Smooth muscle cell (in vitro differentiated cells): ENCODE measurements at regions not wholly inside any gene's neighbourhood (a gene's known extent, or its start where the extent isn't known, plus 50 kb on each side); places are given as distances from the start of the nearest gene placed in this dataset.

Experiments
- DNase-seq: peaks from one replicate; lab custom pipeline; 2025; ENCODE audit not compliant: unreplicated experiment; lab: John Stamatoyannopoulos, UW
- H2AFZ ChIP-seq: fragments of 200-600 bp; sonication (generic); 2 replicates; pipeline ENCODE4 v1.6.0; 2016; ENCODE audit warnings: antibody characterized with exemption, low read depth, mild to moderate bottlenecking
- H3F3A ChIP-seq: fragments of 200-600 bp; sonication (generic); 2 replicates; pipeline ENCODE4 v1.6.0; 2017; ENCODE audit warnings: antibody characterized with exemption, low read depth
- H3K27ac ChIP-seq: fragments of 200-600 bp; sonication (generic); 2 replicates; pipeline ENCODE4 v1.5.1; 2016; ENCODE audit warnings: low read depth, mild to moderate bottlenecking
- H3K27me3 ChIP-seq: fragments of 200-600 bp; sonication (generic); 2 replicates; pipeline ENCODE4 v1.6.1; 2016; ENCODE audit warnings: low read depth, mild to moderate bottlenecking
- H3K36me3 ChIP-seq: fragments of 200-600 bp; sonication (generic); 2 replicates; pipeline ENCODE4 v1.5.1; 2016; ENCODE audit warnings: low read depth
- H3K4me1 ChIP-seq: fragments of 200-600 bp; sonication (generic); 2 replicates; pipeline ENCODE4 v1.5.1; 2016; ENCODE audit warnings: low read depth
- H3K4me2 ChIP-seq: fragments of 200-600 bp; sonication (generic); 2 replicates; pipeline ENCODE4 v1.6.0; 2016; ENCODE audit warnings: mild to moderate bottlenecking
- H3K4me3 ChIP-seq: fragments of 200-600 bp; sonication (generic); 2 replicates; pipeline ENCODE4 v1.5.1; 2016; ENCODE audit warnings: mild to moderate bottlenecking
- H3K79me2 ChIP-seq: fragments of 200-600 bp; sonication (generic); 2 replicates; pipeline ENCODE4 v1.6.0; 2016; ENCODE audit warnings: low read depth, mild to moderate bottlenecking
- H3K9ac ChIP-seq: fragments of 200-600 bp; sonication (generic); 2 replicates; pipeline ENCODE4 v1.6.0; 2016; ENCODE audit warnings: low read depth
- H3K9me3 ChIP-seq: fragments of 200-600 bp; sonication (generic); replicated peaks from 2 replicates; pipeline ENCODE4 v1.5.1; 2016; ENCODE audit warnings: low read depth
- H4K20me1 ChIP-seq: fragments of 200-600 bp; sonication (generic); 2 replicates; pipeline ENCODE4 v1.6.0; 2016; ENCODE audit warnings: low read depth
- CTCF ChIP-seq: fragments of 200-600 bp; sonication (generic); IDR thresholded peaks from 2 replicates; pipeline ENCODE4 v1.5.1; 2017; ENCODE audit warnings: borderline replicate concordance, mild to moderate bottlenecking, antibody characterized with exemption; ENCODE audit not compliant: insufficient read depth, poor library complexity, severe bottlenecking
- WGBS: methylation state at CpG from one replicate; pipeline ENCODE4 v1.1.7; 2016; ENCODE audit warnings: low lambda C conversion rate; 5-methylcytosine and 5-hydroxymethylcytosine counted together

GRCh38 chr18:49655266-49656072 lies 93.6 kb downstream of the LIPG start:
- H3K4me1 ChIP-seq = peaks cover 5% of the 10 kb centered on the region
- H3K79me2 ChIP-seq = no peaks in the 10 kb centered on the region
- H3K9ac ChIP-seq = no peak overlapping the region
- 87% methylated on average over 13 of the region's 13 CpGs for WGBS
- TF ChIP-seq CTCF = no peak
- no peaks in the 10 kb centered on the region for H3F3A ChIP-seq
- H3K9me3 ChIP-seq = no peaks in the 10 kb centered on the region
- no peak overlapping the region for H2AFZ ChIP-seq
- no peaks in the 10 kb centered on the region for H3K27me3 ChIP-seq
- no peaks in the 10 kb centered on the region for H3K36me3 ChIP-seq
- no peak overlapping the region for H3K4me2 ChIP-seq
- no peaks in the 10 kb centered on the region for H4K20me1 ChIP-seq
- no peak overlapping the region for H3K4me3 ChIP-seq
- DNase-seq = no peak
- peak overlapping the region; percentile 1 for H3K27ac ChIP-seq

GRCh38 chr18:49654347-49654746 lies 92.5 kb downstream of the LIPG start:
- Histone ChIP-seq H3K4me2 (no peak overlapping the region), H3K27me3 (no peaks in the 10 kb centered on the region), H3K9me3 (no peaks in the 10 kb centered on the region), H3K36me3 (no peaks in the 10 kb centered on the region), H3K9ac (no peak overlapping the region), H3K79me2 (no peaks in the 10 kb centered on the region), H3F3A (no peaks in the 10 kb centered on the region), H3K4me1 (peaks cover 5% of the 10 kb centered on the region), H4K20me1 (no peaks in the 10 kb centered on the region), H3K4me3 (no peak overlapping the region), H2AFZ (no peak overlapping the region), H3K27ac (no peak overlapping the region)
- WGBS = 99% methylated on average over 2 of the region's 2 CpGs
- TF ChIP-seq CTCF = no peak
- no peak for DNase-seq

- Histone ChIP-seq H3F3A (no peaks in the 10 kb centered on the region), H3K79me2 (no peaks in the 10 kb centered on the region), H3K9me3 (no peaks in the 10 kb centered on the region), H3K4me3 (no peak overlapping the region), H3K36me3 (no peaks in the 10 kb centered on the region), H3K4me2 (no peak overlapping the region), H3K27me3 (no peaks in the 10 kb centered on the region), H2AFZ (no peak overlapping the region), H3K9ac (no peak overlapping the region), H3K27ac (no peak overlapping the region), H3K4me1 (peaks cover 5% of the 10 kb centered on the region), H4K20me1 (no peaks in the 10 kb centered on the region)
- WGBS = 71% methylated on average over 6 of the region's 6 CpGs
- no peak for DNase-seq
- no peak for TF ChIP-seq CTCF
Measured at GRCh38 chr18:49652881-49653724, 91.2 kb downstream of the LIPG start.
